Pancreas (tissue), 10 donors: ENCODE measurements at regions not wholly inside any gene's neighbourhood (a gene's known extent, or its start where the extent isn't known, plus 50 kb on each side); places are given as distances from the start of the nearest gene placed in this dataset.

Source experiments
- ATAC-seq, 4 donors: fragments of 200-7000 bp; cut with Tn5 transposase; one replicate each; pipeline versions ENCODE4 v1.8.0 to v1.9.1; 2020; ENCODE audit warnings: mild to moderate bottlenecking in 4 of 4, moderate library complexity in 4 of 4
- DNase-seq, 6 donors: peaks; one replicate each; pipeline ENCODE4 v3.0.0-alpha.2; 2020
- FAIRE-seq: peaks from 2 replicates; lab custom pipeline; 2012; peaks lifted over from hg19 to GRCh38; lab: Jason Lieb, UNC
- H3K27ac ChIP-seq, 4 donors: fragments of 200-600 bp; sonication (generic); 1 replicate in 3 of 4; 2 replicates in 1 of 4; pipeline versions ENCODE4 v1.5.0 to v1.8.0; 2020
- H3K27me3 ChIP-seq, 4 donors: fragments of 200-600 bp; one replicate each; pipeline ENCODE4 v1.8.0; 2021
- H3K36me3 ChIP-seq, 3 donors: fragments of 200-600 bp; sonication (generic) in 1 of 3; one replicate each; pipeline versions ENCODE4 v1.5.0 to v1.8.0; 2020 to 2021
- H3K4me1 ChIP-seq, 3 donors: fragments of 200-600 bp; one replicate each; pipeline ENCODE4 v1.8.0; 2021
- H3K4me3 ChIP-seq, 4 donors: fragments of 200-600 bp; sonication (generic) in 2 of 4; one replicate each; pipeline versions ENCODE4 v1.5.0 to v1.8.0; 2020 to 2021
- H3K9me3 ChIP-seq, 4 donors: fragments of 200-600 bp; one replicate each; pipeline ENCODE4 v1.8.0; 2021
- WGBS, 2 donors: extraction: QIAGEN DNeasy Blood & Tissue Kit; methylation state at CpG; one replicate each; pipeline ENCODE4 v1.1.7; 2013; 5-methylcytosine and 5-hydroxymethylcytosine counted together
- intact Hi-C, 3 donors: fragments of 100-400 bp; cut with DNase I; formaldehyde crosslinking; loops; one replicate each; pipeline versions ENCODE4 v1.11.1 to v1.14.2; 2022
- TF ChIP-seq, protein P1 (sequence below), 4 donors: fragments of 200-600 bp; sonication (generic) in 3 of 4; IDR thresholded peaks; one replicate each; pipeline versions ENCODE4 v1.5.0 to v1.8.0; 2021; ENCODE audit warnings: antibody characterized with exemption in 4 of 4
- donor health status: healthy with polysubstance abuse.
- donor health status: DM: no; HTN: no; CAD: no; lungs with moderate emphysema.
- donor health status: DM: no; HTN: no; CAD: no.
- donor health status: control.
- donor health status: control.
- donor health status: Bipolar disorder and iron deficiency.
- donor health status: DM: yes; HTN: yes; CAD: no.
- donor health status: DM: no; HTN: no; CAD: no.
- donor health status: DM: no; HTN: no; CAD: no.
- donor health status: DM: yes; HTN: yes; CAD: no.

GRCh38 chr1:30275926-30276764 is 447.2 kb downstream of the MATN1 start:
- DNase-seq (no peak), FAIRE-seq (no peak), ATAC-seq (no peak)
- 76 to 78% methylated on average over 15 of the region's 15 CpGs for WGBS, 2 donors
- intact Hi-C loops, result no loop called here
- H3K27ac ChIP-seq, result no peak overlapping the region
- TF ChIP-seq, protein P1, sequence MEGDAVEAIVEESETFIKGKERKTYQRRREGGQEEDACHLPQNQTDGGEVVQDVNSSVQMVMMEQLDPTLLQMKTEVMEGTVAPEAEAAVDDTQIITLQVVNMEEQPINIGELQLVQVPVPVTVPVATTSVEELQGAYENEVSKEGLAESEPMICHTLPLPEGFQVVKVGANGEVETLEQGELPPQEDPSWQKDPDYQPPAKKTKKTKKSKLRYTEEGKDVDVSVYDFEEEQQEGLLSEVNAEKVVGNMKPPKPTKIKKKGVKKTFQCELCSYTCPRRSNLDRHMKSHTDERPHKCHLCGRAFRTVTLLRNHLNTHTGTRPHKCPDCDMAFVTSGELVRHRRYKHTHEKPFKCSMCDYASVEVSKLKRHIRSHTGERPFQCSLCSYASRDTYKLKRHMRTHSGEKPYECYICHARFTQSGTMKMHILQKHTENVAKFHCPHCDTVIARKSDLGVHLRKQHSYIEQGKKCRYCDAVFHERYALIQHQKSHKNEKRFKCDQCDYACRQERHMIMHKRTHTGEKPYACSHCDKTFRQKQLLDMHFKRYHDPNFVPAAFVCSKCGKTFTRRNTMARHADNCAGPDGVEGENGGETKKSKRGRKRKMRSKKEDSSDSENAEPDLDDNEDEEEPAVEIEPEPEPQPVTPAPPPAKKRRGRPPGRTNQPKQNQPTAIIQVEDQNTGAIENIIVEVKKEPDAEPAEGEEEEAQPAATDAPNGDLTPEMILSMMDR (IDR thresholded peaks at IDR 0.05), result no peak
- no peak overlapping the region for H3K4me3 ChIP-seq
- H3K36me3 ChIP-seq, result no peaks in the 10 kb centered on the region
- H3K9me3 ChIP-seq, result no peaks in the 10 kb centered on the region
- H3K4me1 ChIP-seq, result no peaks in the 10 kb centered on the region
- H3K27me3 ChIP-seq, result no peaks in the 10 kb centered on the region

DNA sequence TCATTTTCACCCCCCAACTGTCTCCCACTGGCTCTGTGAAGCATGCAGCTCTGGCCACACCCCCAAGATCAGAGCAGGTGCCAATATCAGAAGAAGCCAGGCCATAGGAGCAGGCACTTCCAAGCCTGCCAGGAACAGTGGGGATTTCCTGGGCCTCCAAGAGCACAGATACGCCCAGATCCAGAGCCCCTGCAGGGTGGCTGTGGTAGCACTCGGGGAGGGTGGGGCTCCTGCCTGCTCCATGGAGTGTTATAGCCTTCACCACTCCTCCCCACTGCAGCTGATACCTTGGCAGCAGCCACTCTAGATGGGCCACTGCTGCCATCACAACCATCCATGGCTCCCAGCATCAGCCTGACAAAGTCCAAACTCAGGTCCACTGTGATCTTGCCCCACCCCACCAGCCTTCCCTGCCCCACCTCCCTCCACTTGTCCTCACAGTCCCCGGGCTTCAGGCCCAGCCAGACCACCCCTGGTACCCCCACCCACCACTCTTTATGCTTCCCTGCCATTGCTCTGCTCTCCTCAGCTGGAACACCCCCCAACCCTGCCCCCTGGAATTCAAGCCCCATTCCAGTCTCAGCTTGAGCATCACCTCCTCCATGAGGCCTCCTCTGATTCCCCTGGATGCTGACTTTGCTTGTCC is 448.3 kb downstream of the MATN1 start:
- H3K4me3 ChIP-seq, result no peak overlapping the region
- FAIRE-seq, result no peak
- H3K27ac ChIP-seq, result no peak overlapping the region
- no peaks in the 10 kb centered on the region for H3K4me1 ChIP-seq
- DNase-seq, result no peak
- ATAC-seq, result no peak
- no peaks in the 10 kb centered on the region for H3K9me3 ChIP-seq
- H3K27me3 ChIP-seq, result no peaks in the 10 kb centered on the region
- intact Hi-C loops, result no loop called here
- TF ChIP-seq, protein P1 (IDR thresholded peaks at IDR 0.05), result no peak
- no peaks in the 10 kb centered on the region for H3K36me3 ChIP-seq
- 83 to 92% methylated on average over 3 of the region's 3 CpGs for WGBS, 2 donors

DNA sequence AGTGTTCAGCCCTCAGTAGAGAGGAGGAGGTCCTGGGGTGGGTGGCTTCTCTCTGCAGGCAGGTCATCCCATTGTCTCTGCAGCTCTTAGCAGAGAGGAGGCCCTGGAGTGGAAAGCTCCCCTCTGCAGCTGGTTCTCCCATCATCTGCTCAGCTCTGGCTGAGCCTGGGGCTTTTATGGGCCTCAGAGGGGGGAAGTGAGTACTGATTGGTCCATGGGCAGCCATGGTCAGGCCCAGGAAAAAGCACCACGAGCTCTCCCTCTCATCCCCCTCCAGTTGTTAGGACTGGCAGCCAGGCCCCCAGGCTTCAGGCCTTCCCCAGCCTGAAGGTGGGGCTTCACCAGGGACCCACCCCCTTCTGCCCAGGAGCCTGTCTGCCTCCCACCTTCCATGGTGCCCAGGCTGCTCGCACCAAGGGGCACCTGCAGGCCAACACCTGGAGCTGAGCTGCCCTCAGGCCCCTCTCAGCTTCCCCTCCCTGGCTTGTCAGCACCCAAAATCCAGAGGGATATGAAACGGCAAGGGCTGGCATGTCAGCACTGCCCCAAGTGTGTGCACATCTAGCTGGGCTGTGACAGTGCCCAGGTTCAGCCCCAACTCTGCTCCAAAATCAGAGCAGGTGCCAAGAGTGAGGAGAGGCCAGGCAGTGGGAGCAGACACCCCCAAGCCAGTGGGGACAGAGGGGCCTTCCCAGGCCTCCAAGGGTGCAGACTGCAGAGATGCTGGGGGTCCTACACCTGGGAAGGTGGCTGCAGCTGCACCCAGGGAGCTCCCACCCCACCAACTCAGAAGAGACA is 449.0 kb downstream of the MATN1 start:
- no peaks in the 10 kb centered on the region for H3K4me1 ChIP-seq
- H3K4me3 ChIP-seq, result no peak overlapping the region
- H3K9me3 ChIP-seq, result no peaks in the 10 kb centered on the region
- 58 to 68% methylated on average over 3 of the region's 3 CpGs for WGBS, 2 donors
- FAIRE-seq, result no peak
- no peak for DNase-seq
- no peak for ATAC-seq
- intact Hi-C loops, result no loop called here
- TF ChIP-seq, protein P1 (IDR thresholded peaks at IDR 0.05), result no peak
- no peaks in the 10 kb centered on the region for H3K27me3 ChIP-seq
- H3K36me3 ChIP-seq, result no peaks in the 10 kb centered on the region
- H3K27ac ChIP-seq, result no peak overlapping the region

- WGBS, 2 donors, result 82 to 87% methylated on average over 5 of the region's 5 CpGs
- DNase-seq (no peak), ATAC-seq (no peak), FAIRE-seq (no peak)
- H3K4me3 ChIP-seq, result no peak overlapping the region
- no peak overlapping the region for H3K27ac ChIP-seq
- intact Hi-C loops, result no loop called here
- TF ChIP-seq, protein P1 (IDR thresholded peaks at IDR 0.05), result no peak
- no peaks in the 10 kb centered on the region for H3K27me3 ChIP-seq
- no peaks in the 10 kb centered on the region for H3K36me3 ChIP-seq
- no peaks in the 10 kb centered on the region for H3K4me1 ChIP-seq
- no peaks in the 10 kb centered on the region for H3K9me3 ChIP-seq
These were observed 449.9 kb downstream of the MATN1 start for GRCh38 chr1:30273456-30273855.
